NCI-H146 (cell line): ENCODE measurements at regions not wholly inside any gene's neighbourhood (a gene's known extent, or its start where the extent isn't known, plus 50 kb on each side); places are given as distances from the start of the nearest gene placed in this dataset.

Experiments
- DNase-seq: peaks from one replicate; lab custom pipeline; 2025; lab: John Stamatoyannopoulos, UW

DNA sequence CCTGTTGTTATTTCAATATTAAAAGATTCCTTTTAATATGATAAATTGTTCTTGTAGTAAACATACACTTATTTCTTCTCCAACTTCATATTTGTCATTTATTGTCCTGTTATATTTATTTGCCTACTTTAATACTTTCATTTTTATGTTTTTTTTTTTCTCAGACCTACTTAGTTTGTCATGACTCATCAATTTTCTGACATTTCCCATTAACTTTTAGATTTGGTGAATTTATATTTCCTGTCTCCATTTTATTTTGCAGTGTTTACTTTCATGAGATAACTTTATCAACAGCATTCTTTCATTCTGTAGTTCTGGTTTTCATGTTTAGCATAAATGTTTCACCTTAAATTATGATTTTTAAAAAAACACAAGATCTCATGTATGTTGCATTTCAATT is 788.7 kb downstream of the EFNA5 start:
- no peak for DNase-seq

DNA sequence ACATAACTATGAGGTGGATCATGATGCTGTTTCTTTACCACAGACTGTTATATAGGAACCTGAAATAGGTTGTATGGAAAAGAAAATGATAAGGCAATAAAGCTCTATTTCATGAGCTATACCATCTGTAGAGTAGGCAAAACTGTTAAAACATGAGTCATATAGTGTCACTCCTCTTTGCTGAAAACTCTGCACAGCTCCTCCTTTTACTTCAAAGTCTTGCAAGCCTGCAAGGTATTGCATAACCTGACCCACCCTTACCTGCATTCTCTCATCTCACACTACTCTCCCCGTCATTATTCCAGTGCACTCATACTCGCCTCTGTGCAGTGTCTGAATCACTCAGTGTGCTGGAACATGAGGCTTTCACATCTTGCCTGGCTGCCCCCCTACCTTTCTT is 790.1 kb downstream of the EFNA5 start:
- no peak for DNase-seq

DNA sequence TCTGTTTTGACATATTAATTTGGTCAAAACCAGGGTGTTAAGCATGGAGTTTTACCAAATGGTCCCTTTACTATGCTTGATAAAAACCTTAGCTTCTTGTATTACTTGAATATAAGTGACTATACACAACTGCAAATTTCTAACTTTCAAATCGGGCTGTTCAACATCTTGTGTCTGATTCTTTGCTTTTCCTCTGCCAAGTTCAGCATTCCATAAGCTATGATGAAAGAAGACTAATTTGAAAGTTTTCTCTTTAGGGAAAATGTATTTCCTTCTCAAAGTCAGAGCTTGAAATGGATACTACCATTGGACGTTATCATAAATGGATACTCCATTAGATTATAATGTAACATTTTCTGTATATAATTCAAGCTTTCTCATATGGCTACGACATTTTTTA is 792.9 kb downstream of the EFNA5 start:
- no peak for DNase-seq

DNA sequence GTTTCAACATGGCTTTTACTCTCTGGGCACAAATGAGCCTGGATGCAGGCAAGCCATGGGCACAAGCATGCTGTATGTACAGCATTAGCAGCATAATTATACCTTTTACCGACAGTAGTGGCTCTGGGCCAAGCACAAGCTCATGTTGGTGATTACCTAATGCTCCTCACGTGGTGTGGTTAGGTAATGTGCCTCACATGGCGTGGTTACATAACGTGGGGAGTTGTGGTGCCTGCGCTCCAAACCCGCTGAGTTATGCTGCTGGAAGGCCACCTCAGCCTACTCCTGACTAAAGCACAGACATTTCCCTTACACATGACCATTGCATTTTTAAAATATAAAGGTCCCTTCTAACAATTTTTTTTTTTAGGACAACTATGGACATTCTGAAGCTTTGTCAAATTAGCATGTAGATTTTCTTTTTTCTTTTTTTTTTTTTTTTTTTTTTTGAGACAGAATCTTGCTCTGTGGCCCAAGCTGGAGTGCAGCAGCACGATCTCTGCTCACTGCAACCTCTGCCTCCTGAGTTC is 794.0 kb downstream of the EFNA5 start:
- no peak for DNase-seq

DNA sequence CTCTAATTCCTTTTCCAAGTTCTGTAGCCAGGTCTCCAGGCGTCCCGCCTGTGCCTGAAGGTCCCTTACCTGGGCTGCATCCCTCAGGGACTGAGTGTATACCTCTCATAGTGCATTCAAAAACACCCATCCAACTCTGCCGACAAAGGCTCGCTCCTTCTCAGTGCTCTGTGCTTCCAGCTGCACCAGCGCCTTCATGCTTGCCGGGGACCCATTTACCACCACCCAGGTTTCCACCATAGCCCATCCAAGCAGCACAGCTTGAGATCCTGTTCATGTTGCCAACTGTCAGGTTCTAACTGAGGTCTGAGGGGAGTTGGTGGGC is 794.5 kb downstream of the EFNA5 start:
- DNase-seq = no peak

DNA sequence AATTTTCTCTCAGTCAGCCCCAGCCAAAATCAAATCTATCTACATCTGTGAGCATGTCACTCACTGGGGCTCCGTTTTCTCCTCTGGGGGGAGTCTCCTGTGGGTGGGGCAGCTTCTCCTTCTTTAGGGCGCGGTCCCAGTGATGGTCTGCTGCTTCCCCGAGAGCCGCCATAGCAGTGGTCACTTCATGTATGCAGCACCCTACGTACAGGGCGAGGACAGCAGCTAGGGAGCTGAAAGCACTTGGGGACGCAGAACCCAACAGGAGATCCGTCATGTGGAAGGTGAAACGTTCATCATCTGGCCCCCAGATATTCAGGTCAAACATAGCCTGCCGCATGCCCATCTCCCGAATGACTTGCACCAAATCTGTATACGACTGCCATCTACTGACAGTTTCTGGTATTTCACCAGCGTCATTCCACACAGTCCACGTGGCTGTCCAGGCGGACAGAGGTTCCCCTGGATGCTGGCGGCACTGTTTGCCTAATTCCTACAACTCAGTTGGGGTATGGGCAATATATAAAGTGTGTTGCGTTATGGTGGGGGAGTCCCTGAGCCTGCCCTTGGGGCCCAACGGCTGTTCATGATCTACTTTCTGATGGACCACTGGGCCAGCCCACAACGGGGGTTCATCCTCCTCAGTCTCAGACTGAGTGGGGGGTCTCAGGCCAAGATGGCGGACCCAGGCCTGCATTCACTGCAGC is 795.0 kb downstream of the EFNA5 start:
- DNase-seq = no peak

DNA sequence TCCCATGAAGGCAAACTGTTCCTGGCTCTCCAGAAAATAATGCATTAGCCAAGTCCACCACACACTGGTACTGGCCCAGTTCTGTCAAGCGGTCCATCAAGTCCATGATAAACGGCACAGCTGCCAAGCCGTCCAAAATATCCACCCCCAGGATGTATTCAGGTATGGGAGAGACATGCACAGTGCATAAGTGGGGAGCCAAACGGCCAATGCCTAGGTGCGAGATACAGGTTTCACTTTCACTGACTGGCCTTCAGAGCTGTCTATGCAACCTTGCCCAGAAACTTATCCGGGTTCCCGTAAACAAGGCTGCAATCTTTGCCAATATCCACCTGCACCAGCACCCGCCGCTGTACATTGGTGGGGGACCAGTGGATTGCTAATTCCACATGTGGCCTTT is 795.8 kb downstream of the EFNA5 start:
- DNase-seq = no peak

DNA sequence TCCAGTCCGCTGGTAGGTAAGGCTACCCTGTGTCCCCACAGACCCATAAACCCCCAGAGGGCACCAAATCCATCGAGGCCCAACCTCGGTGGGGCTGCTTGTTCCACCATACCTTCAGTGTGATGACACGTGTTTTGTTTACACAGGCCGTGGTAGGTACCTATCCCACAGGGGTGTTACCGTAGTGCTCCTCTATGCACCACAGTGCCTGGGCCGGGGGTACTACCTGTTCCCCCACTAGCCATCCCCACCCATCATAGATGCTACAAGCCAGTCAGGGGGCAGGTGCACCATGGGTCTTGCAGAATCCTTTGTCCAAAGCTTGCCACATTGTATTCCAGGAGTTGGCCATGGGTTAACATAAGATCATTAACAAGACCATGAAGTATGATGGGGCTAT is 796.2 kb downstream of the EFNA5 start:
- DNase-seq = no peak

DNA sequence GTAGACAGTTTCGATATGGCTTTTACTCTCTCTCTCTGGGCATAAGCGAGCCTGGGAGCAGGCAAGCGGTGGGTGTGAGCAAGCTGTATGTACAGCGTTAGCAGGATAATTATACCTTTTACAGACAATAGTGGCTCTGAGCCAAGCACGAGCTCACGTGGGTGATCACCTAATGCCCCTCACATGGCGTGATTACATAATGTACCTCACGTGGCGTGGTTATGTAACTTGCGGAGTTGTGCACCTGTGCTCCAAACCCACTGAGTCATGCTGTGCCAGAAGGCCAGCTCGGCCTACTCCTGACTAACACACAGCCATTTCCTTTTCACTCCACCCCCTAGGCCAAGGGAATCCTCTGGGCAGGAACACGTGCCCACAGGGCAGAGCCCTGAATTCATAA is 797.2 kb downstream of the EFNA5 start:
- no peak for DNase-seq

DNA sequence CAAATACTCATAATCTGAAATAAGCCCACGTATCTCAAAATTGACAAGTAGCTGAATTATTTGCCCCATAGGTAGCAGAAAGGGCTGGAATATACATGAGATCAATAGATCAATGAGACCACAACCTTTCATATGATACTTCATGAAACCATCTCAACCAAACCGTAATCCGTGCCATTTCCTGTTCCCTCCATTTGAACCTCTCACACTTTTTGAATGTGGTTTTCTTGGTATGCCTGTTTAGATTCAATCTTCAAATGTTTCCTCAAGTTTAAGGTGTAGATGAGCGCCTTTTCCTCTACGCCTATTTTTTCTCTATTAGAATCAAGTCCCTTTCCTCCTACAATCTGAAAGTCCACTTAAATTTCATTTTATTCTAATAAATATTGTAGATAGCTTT is 805.5 kb downstream of the EFNA5 start:
- no peak for DNase-seq

DNA sequence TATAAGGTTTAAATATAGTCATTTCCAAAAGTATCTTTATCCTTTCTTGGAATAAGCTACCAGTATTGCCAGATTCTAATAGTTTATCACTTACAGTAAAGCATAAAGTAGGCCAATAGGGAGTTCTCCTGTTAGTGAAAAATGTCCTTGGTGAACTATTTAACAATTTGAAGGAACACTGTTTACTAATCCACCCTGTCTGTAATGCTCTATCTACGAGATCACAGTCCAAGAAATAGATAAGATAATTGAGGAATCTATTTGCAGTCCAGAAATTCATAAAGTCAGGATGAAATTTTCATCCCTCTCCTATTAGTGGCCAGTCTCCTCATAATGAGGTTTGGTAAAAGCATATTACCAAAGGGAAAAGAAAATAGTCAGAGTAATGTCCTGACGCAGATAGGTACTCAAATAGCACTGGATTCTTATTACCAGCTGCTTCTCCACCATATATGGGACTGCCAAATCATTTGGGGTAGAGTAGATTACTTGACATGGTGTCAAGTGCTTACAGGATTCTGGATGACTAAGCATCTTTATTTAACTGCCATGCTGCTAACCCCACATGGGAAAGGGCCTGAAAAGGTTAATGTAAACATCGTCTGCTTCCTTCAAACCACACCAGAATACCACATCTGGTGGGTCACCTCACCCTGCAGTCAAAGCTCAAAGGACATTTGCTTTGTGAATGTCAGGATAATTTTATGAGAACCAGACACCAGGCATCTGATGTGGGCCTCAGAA is 808.1 kb downstream of the EFNA5 start:
- DNase-seq = peak; percentile 45

DNA sequence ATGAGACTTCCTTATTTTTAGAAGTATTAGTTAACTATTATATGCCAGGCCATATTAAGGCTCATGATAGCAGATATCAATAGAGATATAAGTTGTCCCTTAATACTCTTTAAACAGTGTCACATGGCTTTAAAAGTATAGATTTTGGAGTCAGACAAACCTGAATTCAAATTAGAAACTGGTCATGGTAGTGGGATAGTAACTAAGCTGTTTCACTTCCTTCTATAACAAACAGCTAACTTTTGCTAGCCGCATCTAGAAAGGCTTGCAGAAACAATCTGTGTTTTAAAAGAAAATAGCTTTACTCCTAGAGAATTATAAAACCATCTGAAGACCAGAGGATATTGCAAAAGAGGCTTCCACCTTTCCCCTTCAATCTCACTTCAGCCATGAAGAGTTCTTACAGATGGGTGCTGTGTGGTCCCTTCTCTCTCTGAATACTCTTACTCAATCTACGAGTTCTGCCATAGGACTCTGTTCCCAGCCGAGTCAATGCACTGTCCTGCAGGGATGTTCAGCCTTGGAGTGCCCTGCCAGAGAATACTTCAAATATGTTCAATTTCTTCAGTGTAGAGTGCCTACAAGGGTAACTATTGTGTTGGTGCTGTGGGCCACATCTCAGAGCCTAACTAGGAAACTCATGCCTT is 810.2 kb downstream of the EFNA5 start:
- DNase-seq = no peak

DNA sequence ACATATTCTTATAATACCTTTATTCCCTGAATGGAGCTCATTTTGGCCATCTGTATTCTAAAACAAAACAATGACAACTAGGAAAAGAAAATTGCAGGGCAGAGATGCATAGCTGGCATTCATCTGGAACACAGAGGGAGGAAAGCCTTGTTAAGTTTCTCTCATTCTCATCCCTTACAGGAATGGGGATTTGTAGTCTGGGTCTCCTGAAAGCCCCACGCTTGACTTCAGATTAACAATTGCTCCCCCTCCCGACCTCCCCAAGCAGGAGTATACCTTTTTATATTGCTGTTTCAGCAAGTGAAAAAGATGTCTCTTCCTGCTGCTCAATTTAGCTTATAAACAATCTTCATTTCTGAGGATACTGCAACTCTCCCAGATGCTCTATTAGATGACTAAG is 812.1 kb downstream of the EFNA5 start:
- no peak for DNase-seq

DNA sequence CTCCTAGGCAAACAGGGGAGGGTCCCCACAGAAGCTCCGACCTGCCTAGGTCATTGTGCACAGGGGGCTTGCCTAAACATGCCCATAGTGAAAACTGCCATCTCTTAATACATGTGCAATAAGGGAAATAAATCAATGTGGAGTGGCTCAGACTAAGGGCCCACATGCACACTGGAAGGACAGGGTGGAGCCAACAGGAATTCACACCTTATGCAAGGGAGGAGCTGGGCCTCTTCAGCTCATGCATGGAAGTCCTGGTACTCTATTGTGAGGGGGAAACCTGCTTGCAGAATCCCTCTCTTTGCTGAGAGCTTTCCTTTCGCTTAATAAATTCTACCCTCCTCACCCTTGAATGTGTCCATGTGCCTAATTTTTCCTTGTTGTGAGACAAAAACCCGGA is 815.8 kb downstream of the EFNA5 start:
- no peak for DNase-seq

DNA sequence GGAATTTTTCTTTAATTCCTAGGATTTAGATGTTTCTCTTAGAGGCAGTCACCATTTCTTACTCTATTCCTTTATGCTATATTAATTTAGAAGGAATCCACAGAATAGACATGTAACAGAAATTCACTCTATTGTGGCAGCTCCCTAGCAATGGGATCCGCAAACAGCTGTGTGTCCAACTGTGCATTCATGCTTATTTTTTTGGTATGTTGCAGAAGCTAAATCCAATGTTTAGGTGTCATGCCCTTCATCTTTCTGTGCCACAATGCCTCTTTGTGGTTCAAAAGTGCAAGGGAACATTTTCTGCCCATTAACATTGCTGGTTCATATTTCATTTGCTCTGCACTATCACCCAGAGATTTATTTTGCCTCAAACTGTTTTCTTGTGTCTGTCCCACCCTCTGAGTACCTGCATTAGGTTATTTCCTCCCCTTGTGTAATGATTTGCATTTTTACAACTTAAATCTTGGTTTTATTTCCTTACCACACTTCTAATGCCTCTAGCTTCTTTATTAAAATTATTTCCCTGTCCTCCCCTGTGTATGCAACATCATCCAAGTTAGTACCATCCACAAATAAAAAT is 816.5 kb downstream of the EFNA5 start:
- no peak for DNase-seq

DNA sequence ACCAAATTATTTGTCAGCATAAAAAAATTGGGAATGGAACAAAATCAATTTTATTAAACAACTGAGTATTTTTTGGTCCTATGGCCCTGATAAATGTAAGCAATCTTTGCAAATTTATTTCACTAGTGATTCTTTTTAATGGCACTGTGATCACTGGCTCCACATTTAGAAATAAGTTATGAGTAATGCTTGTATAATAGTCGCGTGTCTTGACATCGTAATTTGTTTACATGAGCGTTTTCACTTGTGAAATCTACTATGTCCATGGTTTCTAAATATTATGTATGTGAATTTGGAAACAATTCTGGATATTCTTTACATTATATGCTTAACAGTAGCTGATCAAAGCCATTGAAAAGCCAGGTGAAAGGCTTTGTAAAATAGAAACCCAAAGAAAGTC is 817.5 kb downstream of the EFNA5 start:
- DNase-seq = no peak

DNA sequence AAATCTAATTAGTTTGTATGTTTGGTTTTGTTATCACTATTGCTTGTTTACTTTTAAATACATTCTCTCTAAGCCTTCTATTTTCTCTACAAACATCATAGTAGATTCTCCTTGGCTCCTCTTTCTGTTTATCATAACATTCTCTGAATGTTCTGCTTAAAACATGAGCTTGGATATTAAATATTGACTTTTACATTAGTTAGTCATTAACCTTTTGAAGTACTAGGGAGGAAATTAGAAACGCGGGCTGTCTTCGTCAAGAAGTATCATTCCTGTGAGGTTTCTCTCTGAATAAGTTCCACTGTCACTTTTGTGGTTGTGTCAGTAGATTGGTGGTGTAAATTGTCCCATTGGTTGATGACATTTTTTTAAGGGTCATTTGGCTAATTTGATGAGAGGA is 821.5 kb downstream of the EFNA5 start:
- peak; percentile 49 for DNase-seq

DNA sequence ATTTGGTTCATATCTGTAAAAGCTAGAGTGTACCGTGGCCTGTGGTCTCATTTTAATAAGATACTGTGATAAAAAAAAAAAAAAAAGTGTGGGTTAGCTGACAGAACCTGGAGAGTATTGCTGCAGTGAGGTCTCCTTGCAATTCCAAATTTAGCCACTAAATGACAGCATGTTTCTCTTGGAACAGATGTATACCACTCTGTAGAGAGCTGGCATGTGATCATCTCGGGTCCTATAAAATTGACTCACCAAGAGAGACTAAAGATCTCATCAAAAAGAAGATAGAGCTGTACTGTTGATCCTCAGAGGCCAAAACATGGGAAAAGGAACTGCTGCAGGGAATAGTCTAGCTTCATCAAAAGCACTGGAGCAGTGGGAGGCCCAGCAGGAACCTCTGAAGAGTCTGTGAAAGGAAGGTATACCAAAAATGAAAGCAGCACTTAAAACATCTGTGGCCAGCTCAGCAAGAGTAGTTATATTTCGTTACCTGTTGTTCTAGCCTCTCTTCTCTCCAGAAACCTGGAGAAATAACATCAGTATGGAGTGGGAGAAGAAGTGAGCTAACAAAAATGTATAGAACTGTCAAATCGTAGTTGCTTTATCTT is 826.8 kb downstream of the EFNA5 start:
- DNase-seq = no peak

DNA sequence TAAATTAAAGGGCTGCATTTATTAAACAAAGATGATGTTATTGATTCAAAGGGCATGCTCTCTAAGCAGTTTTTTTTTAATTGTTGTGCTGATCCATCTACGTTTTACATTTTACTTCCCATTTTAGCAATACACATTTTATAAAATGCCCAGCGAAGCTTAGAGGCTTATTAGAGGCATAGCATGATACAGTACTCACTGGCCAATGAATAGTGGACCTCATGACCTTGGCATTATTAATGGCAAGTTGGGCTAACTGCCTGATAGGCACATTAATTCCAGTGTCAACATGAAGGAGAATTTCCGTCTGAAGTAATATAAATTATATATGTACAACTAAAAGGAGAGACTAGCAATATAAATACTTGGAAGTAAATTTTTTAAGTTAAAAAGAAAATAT is 837.2 kb downstream of the EFNA5 start:
- DNase-seq = peak; percentile 57

DNA sequence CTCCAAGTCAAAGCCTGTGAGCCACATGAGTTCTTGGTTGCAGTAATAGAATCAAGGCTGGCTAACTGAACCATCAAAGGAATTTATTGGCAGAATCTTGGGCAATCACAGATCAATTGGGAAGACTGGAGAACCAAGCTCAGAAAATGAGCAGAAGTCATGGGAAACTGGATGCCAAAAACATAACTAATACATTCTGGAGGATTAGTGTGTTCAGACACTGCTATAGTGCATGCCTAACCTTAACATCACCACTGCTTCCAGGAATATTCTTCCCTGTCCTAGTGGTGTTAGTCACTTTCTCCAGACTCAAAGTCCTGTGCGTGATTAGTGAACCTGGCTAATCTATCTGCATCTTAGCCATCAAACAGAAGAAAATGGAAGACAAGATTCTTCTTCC is 843.7 kb downstream of the EFNA5 start:
- DNase-seq = no peak

DNA sequence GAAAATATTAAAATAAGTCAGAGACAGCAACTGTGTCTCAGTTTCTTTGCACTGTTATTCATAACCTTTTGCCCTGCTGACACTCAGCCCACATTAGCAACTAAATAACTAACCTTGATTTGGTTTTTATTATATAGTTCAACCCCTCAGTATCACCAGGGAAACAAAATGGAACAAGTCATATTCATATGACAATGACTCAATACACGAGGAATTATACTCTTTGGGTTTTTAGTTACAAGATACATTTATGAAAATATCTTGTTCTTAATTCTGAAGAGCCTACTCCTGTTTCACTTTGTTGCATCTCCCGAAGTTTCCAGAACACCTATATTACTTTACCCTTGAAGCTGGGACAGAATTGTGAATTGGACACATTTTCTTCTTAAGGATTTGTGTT is 845.4 kb downstream of the EFNA5 start:
- no peak for DNase-seq

DNA sequence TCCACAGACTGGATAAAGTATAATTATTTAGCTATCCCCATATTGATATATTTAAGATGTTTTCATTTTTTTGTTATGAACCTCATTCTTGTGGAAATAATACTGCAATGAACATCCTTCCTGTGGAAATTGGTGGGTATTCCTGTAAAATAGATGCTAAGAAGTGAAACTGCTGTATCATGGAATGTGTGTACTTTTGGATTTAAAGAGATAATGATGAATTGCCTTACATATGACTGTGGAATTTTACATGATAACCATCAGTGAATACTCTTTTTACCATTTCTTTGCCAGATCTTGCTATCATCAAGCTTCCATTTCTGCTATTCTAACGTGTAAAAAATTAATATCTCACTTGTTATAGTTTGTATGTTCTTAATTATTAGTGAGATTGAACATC is 847.9 kb downstream of the EFNA5 start:
- DNase-seq = no peak

DNA sequence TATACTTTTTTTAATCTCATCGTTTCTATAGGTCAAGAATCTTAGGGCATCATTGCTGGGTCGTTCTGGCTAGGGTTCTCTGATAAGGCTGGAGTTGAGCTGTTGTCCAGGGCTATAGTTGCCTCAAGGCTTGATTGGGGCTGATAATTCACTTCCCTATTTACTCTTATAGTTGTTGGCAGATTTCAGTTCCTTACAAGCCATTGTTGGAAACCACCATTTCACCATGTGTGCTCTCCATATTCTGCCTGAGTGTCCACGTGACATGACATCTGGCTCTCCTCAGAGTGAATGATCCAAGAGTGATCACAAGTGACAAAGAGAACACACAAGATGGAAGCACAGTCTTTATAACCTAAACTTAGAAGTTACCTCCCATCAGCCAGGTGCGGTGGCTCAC is 852.2 kb downstream of the EFNA5 start:
- DNase-seq = no peak
